GM12878 (cell line): ENCODE measurements at regions not wholly inside any gene's neighbourhood (a gene's known extent, or its start where the extent isn't known, plus 50 kb on each side); places are given as distances from the start of the nearest gene placed in this dataset.

Experiments used
- DPF2 ChIP-seq: fragments of 450-650 bp; IDR thresholded peaks from 2 replicates; pipeline ENCODE4 v1.6.1; 2017; ENCODE audit warnings: mild to moderate bottlenecking
- MYC ChIP-seq: IDR thresholded peaks from 2 replicates; pipeline ENCODE4 v1.6.1; 2011; ENCODE audit warnings: mild to moderate bottlenecking, low read length, moderate library complexity, inconsistent platforms; ENCODE audit not compliant: insufficient read depth, insufficient replicate concordance, insufficient read length, severe bottlenecking
- POLR2A ChIP-seq: IDR thresholded peaks from 2 replicates; pipeline ENCODE4 v1.6.1; 2011; ENCODE audit warnings: low read depth, mild to moderate bottlenecking, low read length
- ZNF24 ChIP-seq: fragments of 450-650 bp; IDR thresholded peaks from 2 replicates; pipeline ENCODE4 v1.6.1; 2017; ENCODE audit warnings: antibody characterized with exemption, mild to moderate bottlenecking
- TF ChIP-seq, protein P1 (sequence below), 3 experiments: IDR thresholded peaks in 2 of 3; conservative IDR thresholded peaks in 1 of 3; 2 replicates each; pipeline ENCODE4 v1.5.1; 2011; ENCODE audit warnings: low read depth in 3 of 3, low read length in 3 of 3, mild to moderate bottlenecking in 3 of 3, control low read depth in 2 of 3, moderate library complexity in 2 of 3, inconsistent platforms in 1 of 3, mixed read lengths in 1 of 3; ENCODE audit not compliant: control insufficient read depth in 2 of 3, insufficient read depth in 1 of 3; ENCODE audit errors: extremely low read depth in 1 of 3
- TF ChIP-seq, protein P2 (sequence below): IDR thresholded peaks from 2 replicates; pipeline ENCODE4 v1.6.1; 2011; ENCODE audit warnings: borderline replicate concordance, low read depth, mild to moderate bottlenecking, moderate library complexity, low read length; ENCODE audit not compliant: insufficient read depth, poor library complexity, severe bottlenecking
- TF ChIP-seq, protein P3 (sequence below): fragments of 450-650 bp; IDR thresholded peaks from 2 replicates; pipeline ENCODE4 v1.6.1; 2017; ENCODE audit warnings: mild to moderate bottlenecking, low read depth, inconsistent platforms; ENCODE audit not compliant: poor library complexity, severe bottlenecking

DNA sequence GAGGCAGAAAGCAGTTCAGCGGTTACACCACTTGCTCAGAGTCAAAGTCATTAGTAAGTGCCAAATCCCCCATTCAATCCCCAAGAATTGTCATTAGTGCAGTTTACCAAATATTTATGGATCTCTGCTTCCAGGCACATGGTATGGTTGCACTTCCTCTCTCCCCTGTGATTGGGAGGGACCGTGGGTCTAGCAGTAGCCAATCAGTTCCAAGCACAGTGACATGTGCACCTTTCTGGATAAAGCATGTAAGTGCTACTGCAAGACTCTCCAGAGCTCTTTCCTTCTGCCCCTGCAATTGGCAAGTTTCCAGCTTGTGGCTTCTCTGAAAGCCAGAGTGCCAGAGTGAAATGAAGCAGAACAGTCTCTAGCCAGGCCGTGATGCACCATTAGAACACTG is 85.3 kb upstream of the FLRT2 start:
- TF ChIP-seq ZNF24 (no peak), POLR2A (no peak), MYC (no peak), DPF2 (no peak)
- TF ChIP-seq, protein P1, sequence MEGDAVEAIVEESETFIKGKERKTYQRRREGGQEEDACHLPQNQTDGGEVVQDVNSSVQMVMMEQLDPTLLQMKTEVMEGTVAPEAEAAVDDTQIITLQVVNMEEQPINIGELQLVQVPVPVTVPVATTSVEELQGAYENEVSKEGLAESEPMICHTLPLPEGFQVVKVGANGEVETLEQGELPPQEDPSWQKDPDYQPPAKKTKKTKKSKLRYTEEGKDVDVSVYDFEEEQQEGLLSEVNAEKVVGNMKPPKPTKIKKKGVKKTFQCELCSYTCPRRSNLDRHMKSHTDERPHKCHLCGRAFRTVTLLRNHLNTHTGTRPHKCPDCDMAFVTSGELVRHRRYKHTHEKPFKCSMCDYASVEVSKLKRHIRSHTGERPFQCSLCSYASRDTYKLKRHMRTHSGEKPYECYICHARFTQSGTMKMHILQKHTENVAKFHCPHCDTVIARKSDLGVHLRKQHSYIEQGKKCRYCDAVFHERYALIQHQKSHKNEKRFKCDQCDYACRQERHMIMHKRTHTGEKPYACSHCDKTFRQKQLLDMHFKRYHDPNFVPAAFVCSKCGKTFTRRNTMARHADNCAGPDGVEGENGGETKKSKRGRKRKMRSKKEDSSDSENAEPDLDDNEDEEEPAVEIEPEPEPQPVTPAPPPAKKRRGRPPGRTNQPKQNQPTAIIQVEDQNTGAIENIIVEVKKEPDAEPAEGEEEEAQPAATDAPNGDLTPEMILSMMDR (IDR thresholded peaks at IDR 0.05 in 2 of 3, conservative IDR thresholded peaks at IDR 0.05 in 1 of 3; ENCODE audit: control insufficient read depth in 2 of 3, extremely low read depth in 1 of 3, insufficient read depth in 1 of 3, low read depth in 3 of 3, low read length in 3 of 3): no peak
- TF ChIP-seq, protein P2, sequence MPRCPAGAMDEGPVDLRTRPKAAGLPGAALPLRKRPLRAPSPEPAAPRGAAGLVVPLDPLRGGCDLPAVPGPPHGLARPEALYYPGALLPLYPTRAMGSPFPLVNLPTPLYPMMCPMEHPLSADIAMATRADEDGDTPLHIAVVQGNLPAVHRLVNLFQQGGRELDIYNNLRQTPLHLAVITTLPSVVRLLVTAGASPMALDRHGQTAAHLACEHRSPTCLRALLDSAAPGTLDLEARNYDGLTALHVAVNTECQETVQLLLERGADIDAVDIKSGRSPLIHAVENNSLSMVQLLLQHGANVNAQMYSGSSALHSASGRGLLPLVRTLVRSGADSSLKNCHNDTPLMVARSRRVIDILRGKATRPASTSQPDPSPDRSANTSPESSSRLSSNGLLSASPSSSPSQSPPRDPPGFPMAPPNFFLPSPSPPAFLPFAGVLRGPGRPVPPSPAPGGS: no peak
- TF ChIP-seq, protein P3, sequence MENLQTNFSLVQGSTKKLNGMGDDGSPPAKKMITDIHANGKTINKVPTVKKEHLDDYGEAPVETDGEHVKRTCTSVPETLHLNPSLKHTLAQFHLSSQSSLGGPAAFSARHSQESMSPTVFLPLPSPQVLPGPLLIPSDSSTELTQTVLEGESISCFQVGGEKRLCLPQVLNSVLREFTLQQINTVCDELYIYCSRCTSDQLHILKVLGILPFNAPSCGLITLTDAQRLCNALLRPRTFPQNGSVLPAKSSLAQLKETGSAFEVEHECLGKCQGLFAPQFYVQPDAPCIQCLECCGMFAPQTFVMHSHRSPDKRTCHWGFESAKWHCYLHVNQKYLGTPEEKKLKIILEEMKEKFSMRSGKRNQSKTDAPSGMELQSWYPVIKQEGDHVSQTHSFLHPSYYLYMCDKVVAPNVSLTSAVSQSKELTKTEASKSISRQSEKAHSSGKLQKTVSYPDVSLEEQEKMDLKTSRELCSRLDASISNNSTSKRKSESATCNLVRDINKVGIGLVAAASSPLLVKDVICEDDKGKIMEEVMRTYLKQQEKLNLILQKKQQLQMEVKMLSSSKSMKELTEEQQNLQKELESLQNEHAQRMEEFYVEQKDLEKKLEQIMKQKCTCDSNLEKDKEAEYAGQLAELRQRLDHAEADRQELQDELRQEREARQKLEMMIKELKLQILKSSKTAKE: no peak
